GM19397 (cell line): ENCODE measurements at regions not wholly inside any gene's neighbourhood (a gene's known extent, or its start where the extent isn't known, plus 50 kb on each side); places are given as distances from the start of the nearest gene placed in this dataset.
"Not testable (repeated sequence)": the region's sequence is repeated elsewhere in the genome, so short reads cannot be mapped to it uniquely, and the experiment has no call there.

Experiments
- ATAC-seq: cut with Tn5 transposase; IDR thresholded peaks from one replicate; pipeline ENCODE4 v1.9.1; 2021; ENCODE audit warnings: mild to moderate bottlenecking, moderate library complexity; ENCODE audit not compliant: unreplicated experiment

GRCh38 chr21:35552483-35552882, 503.4 kb upstream of the RUNX1 start:
- ATAC-seq: not testable (repeated sequence)

- no peak for ATAC-seq
Measured at GRCh38 chr21:35548904-35549615, 500.0 kb upstream of the RUNX1 start.

GRCh38 chr21:35547946-35548774, 499.1 kb upstream of the RUNX1 start:
- ATAC-seq: no peak

GRCh38 chr21:35543746-35544145, 494.6 kb upstream of the RUNX1 start:
- no peak for ATAC-seq

GRCh38 chr21:35540950-35541638, 492.0 kb upstream of the RUNX1 start:
- ATAC-seq: no peak

- no peak for ATAC-seq
Measured at GRCh38 chr21:35538386-35538785, 489.3 kb upstream of the RUNX1 start.

GRCh38 chr21:35537604-35538003, 488.5 kb upstream of the RUNX1 start:
- ATAC-seq: no peak

- ATAC-seq: no peak
Measured at GRCh38 chr21:35533893-35534292, 484.8 kb upstream of the RUNX1 start.

- no peak for ATAC-seq
Measured at GRCh38 chr21:35530766-35531165, 481.7 kb upstream of the RUNX1 start.

GRCh38 chr21:35529171-35529863, 480.2 kb upstream of the RUNX1 start:
- ATAC-seq: no peak

GRCh38 chr21:35528116-35529042, 479.3 kb upstream of the RUNX1 start:
- no peak for ATAC-seq

- no peak for ATAC-seq
Measured at GRCh38 chr21:35527358-35527757, 478.3 kb upstream of the RUNX1 start.

GRCh38 chr21:35525443-35525842, 476.3 kb upstream of the RUNX1 start:
- ATAC-seq: no peak

GRCh38 chr21:35521852-35522505, 472.9 kb upstream of the RUNX1 start:
- no peak for ATAC-seq

GRCh38 chr21:35521293-35521692, 472.2 kb upstream of the RUNX1 start:
- no peak for ATAC-seq

- ATAC-seq: no peak
Measured at GRCh38 chr21:35520856-35521255, 471.8 kb upstream of the RUNX1 start.

- no peak for ATAC-seq
Measured at GRCh38 chr21:35520302-35520701, 471.2 kb upstream of the RUNX1 start.

- no peak for ATAC-seq
Measured at GRCh38 chr21:35517865-35518264, 468.8 kb upstream of the RUNX1 start.

- not testable (repeated sequence) for ATAC-seq
Measured at GRCh38 chr21:35516292-35516691, 467.2 kb upstream of the RUNX1 start.
